NB4 (cell line): ENCODE measurements at regions not wholly inside any gene's neighbourhood (a gene's known extent, or its start where the extent isn't known, plus 50 kb on each side); places are given as distances from the start of the nearest gene placed in this dataset.

Experiments used
- CTCF ChIP-seq: IDR thresholded peaks from one replicate; pipeline ENCODE4 v1.5.1; 2012; ENCODE audit warnings: low read depth, low read length
- MYC ChIP-seq: IDR thresholded peaks from 2 replicates; pipeline ENCODE4 v1.6.1; 2011; ENCODE audit warnings: low read depth, low read length
- POLR2A ChIP-seq: IDR thresholded peaks from 2 replicates; pipeline ENCODE4 v1.6.1; 2011; ENCODE audit warnings: mild to moderate bottlenecking; ENCODE audit not compliant: insufficient read length; ENCODE audit errors: extremely low read depth

GRCh38 chr6:168225471-168225911 is 94.1 kb downstream of the DACT2 start:
- TF ChIP-seq CTCF = no peak
- no peak for TF ChIP-seq MYC
- TF ChIP-seq POLR2A = no peak
